Tibial nerve (tissue), 3 donors: ENCODE measurements at regions not wholly inside any gene's neighbourhood (a gene's known extent, or its start where the extent isn't known, plus 50 kb on each side); places are given as distances from the start of the nearest gene placed in this dataset.

Source experiments
- POLR2A ChIP-seq, 2 donors: fragments of 450-650 bp; IDR thresholded peaks; one replicate each; pipeline ENCODE4 v1.6.1; 2017; ENCODE audit warnings: antibody characterized with exemption in 2 of 2, mild to moderate bottlenecking in 2 of 2, moderate library complexity in 2 of 2
- TF ChIP-seq, protein P1 (sequence below), 5 experiments: fragments of 200-600 bp in 3 of 5; fragments of 450-650 bp in 2 of 5; sonication (generic) in 3 of 5; IDR thresholded peaks; one replicate each; pipeline ENCODE4 v1.5.1; 2016 to 2019; ENCODE audit warnings: antibody characterized with exemption in 5 of 5, mild to moderate bottlenecking in 3 of 5, moderate library complexity in 2 of 5

GRCh38 chr2:66834859-66835258, 399.9 kb downstream of the MEIS1 start:
- TF ChIP-seq, protein P1, sequence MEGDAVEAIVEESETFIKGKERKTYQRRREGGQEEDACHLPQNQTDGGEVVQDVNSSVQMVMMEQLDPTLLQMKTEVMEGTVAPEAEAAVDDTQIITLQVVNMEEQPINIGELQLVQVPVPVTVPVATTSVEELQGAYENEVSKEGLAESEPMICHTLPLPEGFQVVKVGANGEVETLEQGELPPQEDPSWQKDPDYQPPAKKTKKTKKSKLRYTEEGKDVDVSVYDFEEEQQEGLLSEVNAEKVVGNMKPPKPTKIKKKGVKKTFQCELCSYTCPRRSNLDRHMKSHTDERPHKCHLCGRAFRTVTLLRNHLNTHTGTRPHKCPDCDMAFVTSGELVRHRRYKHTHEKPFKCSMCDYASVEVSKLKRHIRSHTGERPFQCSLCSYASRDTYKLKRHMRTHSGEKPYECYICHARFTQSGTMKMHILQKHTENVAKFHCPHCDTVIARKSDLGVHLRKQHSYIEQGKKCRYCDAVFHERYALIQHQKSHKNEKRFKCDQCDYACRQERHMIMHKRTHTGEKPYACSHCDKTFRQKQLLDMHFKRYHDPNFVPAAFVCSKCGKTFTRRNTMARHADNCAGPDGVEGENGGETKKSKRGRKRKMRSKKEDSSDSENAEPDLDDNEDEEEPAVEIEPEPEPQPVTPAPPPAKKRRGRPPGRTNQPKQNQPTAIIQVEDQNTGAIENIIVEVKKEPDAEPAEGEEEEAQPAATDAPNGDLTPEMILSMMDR (IDR thresholded peaks at IDR 0.05) = no peak
- no peak for TF ChIP-seq POLR2A (IDR thresholded peaks at IDR 0.05)
